ENCODE measurements at regions not wholly inside any gene's neighbourhood (a gene's known extent, or its start where the extent isn't known, plus 50 kb on each side); places are given as distances from the start of the nearest gene placed in this dataset.

DNA sequence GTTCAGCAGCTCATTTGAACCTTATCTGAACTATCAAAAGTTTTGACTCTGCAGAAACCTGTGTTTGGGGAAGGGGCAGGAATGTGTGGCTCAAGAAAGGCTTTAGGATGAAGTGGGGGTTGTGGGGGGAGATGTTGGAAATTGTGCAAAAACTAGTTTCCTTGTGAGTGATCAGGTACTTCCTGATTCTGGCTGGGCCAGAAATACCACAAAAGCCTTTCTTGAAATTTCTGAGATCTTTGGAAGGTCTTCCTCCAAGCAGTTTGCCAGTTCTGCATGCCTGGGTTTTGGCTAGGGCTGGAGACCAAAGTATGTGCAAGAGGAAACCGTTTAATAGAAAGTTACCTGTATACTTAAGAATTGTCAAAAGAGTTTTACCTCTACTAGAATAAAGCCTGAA lies 116.6 kb downstream of the BMP2 start:
- DNase-seq (ENCODE audit: low read depth in 2 of 2), result no peak

GRCh38 chr20:6886065-6886729 lies 118.7 kb downstream of the BMP2 start:
- no peak for DNase-seq (ENCODE audit: low read depth in 2 of 2)

DNA sequence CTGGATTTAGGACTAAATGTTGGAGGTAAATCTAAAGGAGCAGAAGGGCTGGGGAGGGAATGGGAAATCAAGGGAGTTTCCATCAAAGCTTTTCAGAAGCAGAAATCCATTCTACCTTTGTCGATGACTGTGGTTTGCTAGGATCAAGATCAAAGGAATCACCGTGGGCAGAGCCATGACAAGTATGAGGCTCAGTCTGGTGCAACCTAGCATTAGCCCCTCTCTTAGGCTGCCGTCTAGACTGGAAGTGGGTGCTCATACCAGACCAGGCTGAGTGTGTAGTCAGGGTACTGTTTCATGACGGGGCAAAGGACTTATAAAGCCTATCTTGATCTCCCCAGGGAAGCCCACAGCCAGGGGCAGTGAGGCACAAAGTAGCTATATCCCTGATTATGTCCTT lies 120.5 kb downstream of the BMP2 start:
- no peak for DNase-seq (ENCODE audit: low read depth in 2 of 2)

DNA sequence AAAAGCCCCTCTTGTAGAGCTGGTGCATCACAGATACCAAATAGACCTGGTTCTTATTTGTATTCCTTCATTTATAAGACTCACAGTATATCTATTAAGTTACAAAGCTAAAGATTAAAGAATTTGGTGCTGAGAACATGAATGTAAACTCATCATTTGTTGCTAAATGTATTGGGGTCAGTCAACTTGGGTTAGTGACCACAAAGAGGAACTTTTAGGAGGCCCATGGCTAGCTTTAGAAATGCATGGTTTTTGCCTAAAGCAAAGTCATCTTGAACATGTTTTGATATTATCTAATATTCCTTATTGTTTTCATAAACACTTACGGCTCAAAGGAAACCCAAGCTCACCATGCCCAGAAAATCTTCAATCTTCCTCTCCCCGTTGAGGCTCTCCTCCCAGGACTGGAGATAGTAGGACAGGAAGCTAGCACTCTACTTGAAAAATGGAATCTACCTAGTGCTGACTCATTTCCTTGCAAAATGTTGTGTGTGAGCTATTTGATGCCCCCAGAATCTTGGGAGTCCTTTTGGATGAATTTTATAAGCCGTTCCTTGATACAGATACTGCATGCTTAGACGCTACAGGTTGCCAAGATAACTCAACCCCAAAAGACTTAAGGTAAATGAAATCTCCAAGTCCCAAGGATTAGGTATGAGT lies 121.4 kb downstream of the BMP2 start:
- no peak for DNase-seq (ENCODE audit: low read depth in 2 of 2)

- no peak for DNase-seq (ENCODE audit: low read depth in 2 of 2)
These were observed 125.2 kb downstream of the BMP2 start for GRCh38 chr20:6892724-6893123.

- no peak for DNase-seq (ENCODE audit: low read depth in 2 of 2)
These were observed 131.4 kb downstream of the BMP2 start for GRCh38 chr20:6898928-6899327.

DNA sequence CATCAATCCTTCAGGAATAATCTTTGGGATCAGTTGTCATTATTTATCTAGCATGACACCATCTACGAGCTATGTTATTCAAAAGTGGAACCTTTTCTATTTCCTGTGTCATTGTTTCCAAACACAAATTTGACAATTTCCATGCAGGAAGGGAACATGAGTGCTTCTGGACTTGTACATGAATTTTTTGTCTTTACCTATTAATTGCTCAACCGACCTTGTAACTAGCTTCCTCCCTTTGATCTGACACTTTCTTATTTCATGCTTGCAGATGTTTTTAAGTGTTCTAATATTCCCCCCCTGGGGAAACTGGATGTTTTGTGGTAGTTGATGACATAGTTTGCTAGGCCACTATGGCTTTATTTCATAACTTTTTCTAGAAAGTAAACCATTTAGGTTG lies 139.4 kb downstream of the BMP2 start:
- DNase-seq (ENCODE audit: low read depth in 2 of 2), result no peak

GRCh38 chr20:6908673-6909072 lies 141.2 kb downstream of the BMP2 start:
- DNase-seq (ENCODE audit: low read depth in 2 of 2), result no peak

DNA sequence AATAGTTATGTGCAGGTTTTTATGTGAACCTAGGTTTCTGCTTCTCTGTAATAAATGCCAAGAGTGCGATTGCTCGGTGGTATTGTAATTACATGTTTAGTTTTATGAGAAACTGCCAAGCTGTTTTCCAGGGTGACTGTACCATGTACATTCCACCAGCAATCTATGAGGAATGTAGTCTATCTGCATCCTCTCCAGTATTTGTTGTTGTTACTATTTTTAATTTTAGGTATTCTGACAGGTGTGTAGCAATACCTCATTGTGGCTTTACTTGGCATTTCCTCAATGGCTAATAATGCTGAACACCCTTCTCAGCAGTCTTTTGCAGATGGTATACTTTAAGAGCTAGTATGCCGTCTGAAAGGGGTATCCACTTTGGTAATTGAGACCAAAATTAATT lies 142.1 kb downstream of the BMP2 start:
- DNase-seq (ENCODE audit: low read depth in 2 of 2), result no peak

DNA sequence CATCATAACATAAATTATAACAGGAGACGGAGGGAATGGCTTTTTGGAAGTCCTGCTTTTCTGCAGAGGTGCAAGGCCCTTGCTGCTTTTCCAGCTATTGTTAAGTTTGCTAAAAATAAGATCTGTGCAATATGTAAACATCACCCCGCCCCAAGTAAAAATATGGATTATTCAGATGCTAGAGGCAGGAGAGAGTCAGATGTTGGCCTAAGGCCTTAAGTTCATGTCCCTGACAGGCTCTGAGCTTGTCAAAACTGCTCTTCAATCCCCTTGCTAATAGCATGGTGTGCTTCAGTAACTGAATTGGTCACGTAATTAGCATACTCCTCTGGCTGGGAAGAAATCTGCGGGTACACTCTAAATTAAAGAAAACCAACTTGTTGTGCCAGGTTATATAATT lies 147.5 kb downstream of the BMP2 start:
- DNase-seq (ENCODE audit: low read depth in 2 of 2), result no peak

- no peak for DNase-seq (ENCODE audit: low read depth in 2 of 2)
These were observed 149.5 kb downstream of the BMP2 start for GRCh38 chr20:6916938-6917337.

GRCh38 chr20:6919792-6920468 lies 152.4 kb downstream of the BMP2 start:
- DNase-seq (ENCODE audit: low read depth in 2 of 2), result no peak

DNA sequence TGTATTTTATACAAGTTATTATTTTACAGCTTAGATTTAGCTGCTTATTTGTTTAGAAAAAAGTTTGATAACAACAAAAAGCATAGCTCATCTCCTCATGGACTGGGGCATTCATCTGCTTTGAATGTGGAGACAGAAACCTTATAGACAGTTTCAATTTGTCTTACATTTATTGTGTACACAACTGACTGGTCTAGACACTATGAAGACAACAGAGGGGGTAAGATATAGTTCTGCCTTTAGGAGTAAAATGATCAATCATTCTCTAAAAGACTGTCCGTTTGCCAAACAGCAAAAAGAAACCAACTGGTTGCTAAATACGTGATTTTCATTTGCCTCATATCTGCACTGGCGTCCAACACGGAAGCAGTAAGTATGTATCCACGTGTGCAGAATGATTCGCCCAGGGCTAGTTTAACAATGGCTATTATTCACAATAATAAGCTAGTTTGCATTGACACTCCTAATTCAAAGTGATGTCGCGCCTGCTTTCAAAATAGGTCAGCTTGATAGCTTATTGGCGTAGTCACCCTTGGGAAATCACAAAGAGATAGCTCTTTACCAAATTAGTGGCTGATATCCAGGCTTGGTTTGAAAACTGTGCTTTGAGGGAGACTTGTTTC lies 153.6 kb downstream of the BMP2 start:
- no peak for DNase-seq (ENCODE audit: low read depth in 2 of 2)

DNA sequence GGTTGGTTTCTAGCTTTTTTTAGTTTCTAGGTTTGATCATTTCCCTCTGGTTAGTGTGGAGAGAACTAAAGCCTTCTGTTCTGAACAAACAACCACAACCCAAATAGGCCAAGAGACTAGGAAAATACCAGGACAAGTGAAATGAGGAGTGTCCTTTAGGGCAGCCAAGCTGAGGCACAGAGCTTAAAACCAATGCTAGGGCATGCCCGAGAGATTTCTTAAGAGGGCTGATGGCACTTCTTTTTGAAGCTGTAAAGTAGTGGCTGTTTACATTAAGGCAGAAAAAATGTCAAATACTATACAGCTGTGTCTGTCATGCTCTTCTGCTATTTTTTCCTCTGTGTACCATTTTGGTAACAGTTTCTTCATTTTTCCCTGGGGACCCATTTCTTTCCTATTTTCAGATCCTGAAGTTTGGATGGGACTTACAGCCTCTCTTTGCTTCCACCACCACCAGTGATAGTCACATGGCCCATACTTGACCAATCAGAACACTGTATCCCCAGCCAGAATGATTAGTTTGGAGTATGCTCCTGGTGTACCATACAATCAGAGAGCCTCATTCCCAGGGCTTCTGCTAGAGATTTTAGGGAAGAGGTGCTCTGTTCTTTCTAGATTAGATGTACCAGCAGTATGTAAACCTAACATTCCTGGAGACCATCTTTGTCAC lies 154.4 kb downstream of the BMP2 start:
- no peak for DNase-seq (ENCODE audit: low read depth in 2 of 2)

DNA sequence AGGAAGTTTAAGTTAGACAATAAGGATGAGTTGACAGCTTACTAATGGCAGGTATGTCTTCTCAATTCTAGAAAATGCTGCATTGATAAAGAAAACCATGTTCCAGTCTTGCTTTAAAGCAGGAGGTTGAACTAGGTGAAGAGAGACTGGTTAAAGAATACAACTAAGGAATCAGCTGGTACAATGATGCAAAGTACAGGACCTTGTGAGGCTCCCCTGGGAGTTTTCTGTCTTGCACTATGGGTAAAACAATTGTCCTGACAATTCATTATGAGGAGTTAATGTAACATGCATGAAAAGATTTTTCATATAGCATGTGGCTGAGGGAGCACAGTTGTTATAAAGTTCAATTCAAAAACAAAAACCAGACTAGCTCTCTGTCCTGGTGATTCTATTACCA lies 157.2 kb downstream of the BMP2 start:
- DNase-seq (ENCODE audit: low read depth in 2 of 2), result no peak

DNA sequence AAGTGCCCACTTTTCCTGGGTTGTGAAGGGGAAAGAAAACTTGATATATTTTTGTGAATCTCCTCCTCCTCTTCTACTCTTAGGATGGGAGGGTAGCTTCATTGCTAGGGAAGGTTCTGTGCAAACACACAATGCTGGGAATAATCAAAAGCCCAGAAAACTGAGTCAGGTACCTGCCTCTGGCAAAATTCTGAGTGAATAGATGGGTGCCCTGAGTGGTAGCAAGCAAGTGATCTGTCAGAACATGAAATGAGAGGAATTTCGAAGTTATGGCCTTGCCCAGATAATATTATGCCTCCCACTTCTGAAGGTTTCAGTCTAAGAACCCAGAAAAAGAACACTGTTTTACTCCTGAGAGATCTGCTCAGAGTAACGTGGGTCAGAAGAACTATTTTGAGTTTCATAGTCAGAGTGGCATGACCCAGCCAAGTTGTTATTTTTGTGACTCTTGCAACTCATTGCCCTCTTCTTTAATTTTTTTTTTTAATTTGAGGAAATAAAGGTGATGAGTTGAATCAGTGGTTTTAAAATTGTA lies 158.3 kb downstream of the BMP2 start:
- no peak for DNase-seq (ENCODE audit: low read depth in 2 of 2)

GRCh38 chr20:6940048-6940447 lies 172.6 kb downstream of the BMP2 start:
- DNase-seq (ENCODE audit: low read depth in 2 of 2), result no peak

- no peak for DNase-seq (ENCODE audit: low read depth in 2 of 2)
These were observed 173.4 kb downstream of the BMP2 start for GRCh38 chr20:6940876-6941275.

GRCh38 chr20:6941571-6941970 lies 174.1 kb downstream of the BMP2 start:
- DNase-seq (ENCODE audit: low read depth in 2 of 2), result no peak

DNA sequence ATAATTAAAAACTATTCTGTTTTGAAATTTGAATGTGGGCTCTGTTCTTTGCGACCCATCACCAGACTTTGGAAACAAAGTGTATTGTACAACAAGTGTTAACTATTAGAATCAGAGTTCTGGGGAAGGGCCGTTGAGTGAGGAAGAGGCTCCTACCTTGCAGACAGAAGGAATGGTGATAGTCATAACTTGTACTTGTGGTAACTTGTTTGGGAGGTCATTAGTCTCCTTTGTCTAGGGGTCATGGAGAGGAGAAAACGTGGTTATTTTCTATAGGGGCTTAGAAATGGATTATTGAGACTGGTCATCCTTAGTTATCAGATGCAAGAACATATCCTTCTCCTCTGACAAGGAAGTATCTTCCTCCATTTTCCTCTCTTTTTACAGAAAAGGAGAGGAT lies 174.8 kb downstream of the BMP2 start:
- DNase-seq (ENCODE audit: low read depth in 2 of 2), result no peak

DNA sequence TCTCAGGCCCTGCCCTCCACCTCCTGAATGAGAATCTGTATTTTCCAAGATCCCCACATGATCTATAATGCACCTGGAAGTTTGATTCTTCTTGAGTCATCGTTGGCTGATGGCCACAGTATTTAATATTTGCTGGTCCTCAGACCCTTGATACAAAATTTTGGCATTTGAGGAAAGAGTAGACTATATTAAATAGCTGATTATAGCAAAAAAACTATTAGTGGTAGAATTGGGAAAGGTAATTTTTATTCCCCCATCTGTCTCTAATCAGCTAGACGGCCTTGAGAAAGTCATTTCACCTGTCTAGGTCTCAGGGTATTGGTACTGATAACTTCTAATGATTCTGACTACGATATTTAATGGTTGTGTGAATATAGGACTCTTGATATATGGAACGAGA lies 176.8 kb downstream of the BMP2 start:
- no peak for DNase-seq (ENCODE audit: low read depth in 2 of 2)

- DNase-seq (ENCODE audit: low read depth in 2 of 2), result no peak
These were observed 186.1 kb downstream of the BMP2 start for GRCh38 chr20:6953611-6954010.
